Mesenchymal stem cell (in vitro differentiated cells and primary cell): ENCODE measurements at regions not wholly inside any gene's neighbourhood (a gene's known extent, or its start where the extent isn't known, plus 50 kb on each side); places are given as distances from the start of the nearest gene placed in this dataset.
A peak's percentile ranks its signal among the peaks of the same experiment; 100 is the strongest.

Experiments used
- DNase-seq: peaks from one replicate; pipeline ENCODE4 v3.0.0-alpha.2; 2013
- H2AFZ ChIP-seq: one replicate; pipeline ENCODE4 v1.6.1; 2013; ENCODE audit warnings: low read depth, mild to moderate bottlenecking, control low read depth, inconsistent platforms, low read length, moderate library complexity
- H2AK5ac ChIP-seq: 2 replicates; pipeline ENCODE4 v1.6.1; 2013; ENCODE audit warnings: low read length, moderate library complexity, mild to moderate bottlenecking, inconsistent platforms; ENCODE audit not compliant: severe bottlenecking
- H2BK120ac ChIP-seq: one replicate; pipeline ENCODE4 v1.6.1; 2013; ENCODE audit warnings: low read depth, mild to moderate bottlenecking, inconsistent platforms, low read length, moderate library complexity
- H2BK12ac ChIP-seq, 2 experiments: one replicate each; pipeline ENCODE4 v1.6.1; 2013; ENCODE audit warnings: inconsistent platforms in 2 of 2, low read length in 2 of 2, mild to moderate bottlenecking in 2 of 2, moderate library complexity in 2 of 2, control low read depth in 1 of 2
- H2BK15ac ChIP-seq: one replicate; pipeline ENCODE4 v1.6.1; 2013; ENCODE audit warnings: mild to moderate bottlenecking, low read depth, inconsistent platforms; ENCODE audit not compliant: poor library complexity, severe bottlenecking
- H2BK5ac ChIP-seq: 2 replicates; pipeline ENCODE4 v1.6.1; 2013; ENCODE audit warnings: low read depth, mild to moderate bottlenecking, low read length, control low read depth, inconsistent platforms; ENCODE audit not compliant: poor library complexity, severe bottlenecking
- H3K14ac ChIP-seq, 2 experiments: one replicate each; pipeline ENCODE4 v1.6.1; 2013; ENCODE audit warnings: inconsistent platforms in 2 of 2, low read length in 2 of 2, control low read depth in 1 of 2, mild to moderate bottlenecking in 1 of 2, moderate library complexity in 1 of 2
- H3K18ac ChIP-seq, 2 experiments: one replicate each; pipeline ENCODE4 v1.6.1; 2013; ENCODE audit warnings: inconsistent platforms in 2 of 2, low read length in 2 of 2, control low read depth in 1 of 2, low read depth in 1 of 2, mild to moderate bottlenecking in 1 of 2
- H3K23ac ChIP-seq, 2 experiments: one replicate each; pipeline ENCODE4 v1.6.1; 2013; ENCODE audit warnings: inconsistent platforms in 2 of 2, low read length in 2 of 2, mild to moderate bottlenecking in 2 of 2, moderate library complexity in 2 of 2, control low read depth in 1 of 2
- H3K27ac ChIP-seq: 2 replicates; pipeline ENCODE4 v1.5.1; 2013; ENCODE audit warnings: mild to moderate bottlenecking, moderate library complexity, low read length, control low read depth, inconsistent platforms; ENCODE audit not compliant: poor library complexity, severe bottlenecking
- H3K27me3 ChIP-seq, 2 experiments: 2 replicates each; pipeline versions ENCODE4 v1.6.1 to v1.7.0; 2013; ENCODE audit warnings: low read length in 2 of 2, mild to moderate bottlenecking in 2 of 2, moderate library complexity in 2 of 2, control low read depth in 1 of 2, inconsistent platforms in 1 of 2; ENCODE audit not compliant: control insufficient read depth in 1 of 2, insufficient read depth in 1 of 2
- H3K36me3 ChIP-seq, 2 experiments: 2 replicates each; pipeline versions ENCODE4 v1.6.1 to v1.7.0; 2013; ENCODE audit warnings: low read length in 2 of 2, control low read depth in 1 of 2, inconsistent platforms in 1 of 2, low read depth in 1 of 2, mild to moderate bottlenecking in 1 of 2; ENCODE audit not compliant: insufficient read depth in 2 of 2, control insufficient read depth in 1 of 2
- H3K4ac ChIP-seq, 2 experiments: one replicate each; pipeline ENCODE4 v1.6.1; 2013; ENCODE audit warnings: inconsistent platforms in 2 of 2, low read length in 2 of 2, mild to moderate bottlenecking in 2 of 2, moderate library complexity in 2 of 2, control low read depth in 1 of 2, low read depth in 1 of 2
- H3K4me1 ChIP-seq: 2 replicates; pipeline ENCODE4 v1.6.1; 2013; ENCODE audit warnings: low read depth, low read length, control low read depth; ENCODE audit not compliant: control insufficient read depth, insufficient read depth
- H3K4me2 ChIP-seq: 2 replicates; pipeline ENCODE4 v1.6.1; 2013; ENCODE audit warnings: low read length, mild to moderate bottlenecking, inconsistent platforms; ENCODE audit not compliant: poor library complexity, severe bottlenecking
- H3K4me3 ChIP-seq, 2 experiments: 2 replicates each; pipeline versions ENCODE4 v1.5.1 to v1.7.0; 2013; ENCODE audit warnings: low read length in 2 of 2, mild to moderate bottlenecking in 2 of 2, control low read depth in 1 of 2, low read depth in 1 of 2; ENCODE audit not compliant: insufficient read depth in 1 of 2
- H3K79me1 ChIP-seq: replicated peaks from 2 replicates; pipeline ENCODE4 v1.6.1; 2013; ENCODE audit warnings: mild to moderate bottlenecking, control low read depth, low read length, inconsistent platforms; ENCODE audit not compliant: poor library complexity, severe bottlenecking
- H3K9ac ChIP-seq: 2 replicates; pipeline ENCODE4 v1.7.0; 2013; ENCODE audit warnings: mild to moderate bottlenecking, low read length, moderate library complexity
- H3K9me3 ChIP-seq: 2 replicates; pipeline ENCODE4 v1.7.0; 2013; ENCODE audit warnings: mild to moderate bottlenecking, low read length; ENCODE audit not compliant: control insufficient read depth
- H4K8ac ChIP-seq: one replicate; pipeline ENCODE4 v1.6.1; 2013; ENCODE audit warnings: inconsistent platforms, mild to moderate bottlenecking, low read length, moderate library complexity
- H4K91ac ChIP-seq: one replicate; pipeline ENCODE4 v1.6.1; 2013; ENCODE audit warnings: mild to moderate bottlenecking, low read length, inconsistent platforms
- WGBS: methylation state at CpG from one replicate; pipeline ENCODE4 v1.1.7; 2013; ENCODE audit warnings: mixed read lengths; 5-methylcytosine and 5-hydroxymethylcytosine counted together

- Histone ChIP-seq H3K27me3 (no peaks in the 10 kb centered on the region), H2AFZ (no peak overlapping the region), H3K9me3 (peaks cover 25% of the 10 kb centered on the region), H3K36me3 (peaks cover 3 to 18% of the 10 kb centered on the region in 2 experiments), H3K23ac (no peak overlapping the region), H3K27ac (peak overlapping the region; percentile 77), H3K4me3 (no peak overlapping the region), H2BK12ac (peak overlapping the region; percentile 63 to 87), H3K4ac (peak overlapping the region in 1 of 2 experiments; percentile 6), H2BK15ac (peak overlapping the region; percentile 31), H3K4me1 (peaks cover 48% of the 10 kb centered on the region), H2BK5ac (peak overlapping the region; percentile 70), H3K79me1 (peaks cover 24% of the 10 kb centered on the region), H3K4me2 (no peak overlapping the region), H3K14ac (no peak overlapping the region), H2BK120ac (peak overlapping the region; percentile 20), H2AK5ac (peak overlapping the region; percentile 82), H3K18ac (peak overlapping the region; percentile 7 to 54), H3K9ac (no peak overlapping the region), H4K91ac (peak overlapping the region; percentile 15), H4K8ac (no peak overlapping the region)
- 88% methylated on average over 10 of the region's 11 CpGs for WGBS
- DNase-seq = no peak
Observed at GRCh38 chr17:72419866-72420774, 299.3 kb downstream of the SOX9 start.

- Histone ChIP-seq H2AFZ (no peak overlapping the region), H3K4me3 (no peak overlapping the region), H3K4ac (no peak overlapping the region), H3K27ac (peak overlapping the region; percentile 77), H3K4me1 (peaks cover 50% of the 10 kb centered on the region), H3K23ac (no peak overlapping the region), H2BK120ac (peak overlapping the region; percentile 9), H2BK5ac (peak overlapping the region; percentile 70), H2AK5ac (peak overlapping the region; percentile 82), H3K27me3 (no peaks in the 10 kb centered on the region), H3K4me2 (peak overlapping the region; percentile 30), H3K18ac (peak overlapping the region in 1 of 2 experiments; percentile 67), H3K9ac (no peak overlapping the region), H2BK12ac (peak overlapping the region; percentile 8 to 87), H4K8ac (no peak overlapping the region), H4K91ac (peak overlapping the region; percentile 34), H3K79me1 (peaks cover 24% of the 10 kb centered on the region), H2BK15ac (no peak overlapping the region), H3K14ac (no peak overlapping the region), H3K9me3 (peaks cover 25% of the 10 kb centered on the region), H3K36me3 (peaks cover 3 to 19% of the 10 kb centered on the region in 2 experiments)
- DNase-seq = no peak
- WGBS = 83% methylated on average over 8 of the region's 8 CpGs
Observed at GRCh38 chr17:72420775-72421127, 299.9 kb downstream of the SOX9 start.

GRCh38 chr17:72421128-72422092, 300.6 kb downstream of the SOX9 start:
- H2BK12ac ChIP-seq = peak overlapping the region; percentile 0 to 75
- peak overlapping the region in 1 of 2 experiments; percentile 49 for H3K14ac ChIP-seq
- H2BK120ac ChIP-seq = no peak overlapping the region
- H3K36me3 ChIP-seq = peaks cover 3 to 22% of the 10 kb centered on the region in 2 experiments
- peak overlapping the region; percentile 1 to 55 for H3K4ac ChIP-seq
- no peak overlapping the region for H3K4me3 ChIP-seq
- WGBS = 44% methylated on average over 11 of the region's 11 CpGs
- H2BK15ac ChIP-seq = no peak overlapping the region
- no peak overlapping the region for H3K9ac ChIP-seq
- peaks cover 26% of the 10 kb centered on the region for H3K79me1 ChIP-seq
- no peaks in the 10 kb centered on the region for H3K27me3 ChIP-seq
- peak overlapping the region; percentile 77 for H3K27ac ChIP-seq
- H4K8ac ChIP-seq = no peak overlapping the region
- H3K9me3 ChIP-seq = peaks cover 25% of the 10 kb centered on the region
- H2AK5ac ChIP-seq = peak overlapping the region; percentile 94
- H3K18ac ChIP-seq = peak overlapping the region; percentile 67 to 75
- peaks cover 52% of the 10 kb centered on the region for H3K4me1 ChIP-seq
- DNase-seq = peak; percentile 97
- H2BK5ac ChIP-seq = peak overlapping the region; percentile 8
- H4K91ac ChIP-seq = peak overlapping the region; percentile 25
- no peak overlapping the region for H2AFZ ChIP-seq
- no peak overlapping the region for H3K23ac ChIP-seq
- peak overlapping the region; percentile 30 for H3K4me2 ChIP-seq
